WTC11 (cell line): ENCODE measurements at regions not wholly inside any gene's neighbourhood (a gene's known extent, or its start where the extent isn't known, plus 50 kb on each side); places are given as distances from the start of the nearest gene placed in this dataset.

Source experiments
- ATAC-seq: fragments of 200-7000 bp; cut with Tn5 transposase; 2 replicates; pipeline ENCODE4 v1.10.0; 2021; ENCODE audit warnings: mild to moderate bottlenecking, moderate library complexity
- CTCF ChIA-PET: fragments of 300-600 bp; sonication (Branson Sonifier 250); formaldehyde crosslinking; loops from one replicate; lab custom pipeline; 2021; ENCODE audit warnings: antibody characterized with exemption; lab: Charles Lee
- POLR2A ChIA-PET: fragments of 350-600 bp; sonication (Branson Sonifier 250); formaldehyde crosslinking; loops from one replicate; lab custom pipeline; 2021; ENCODE audit warnings: antibody characterized with exemption; lab: Charles Lee
- DNase-seq: peaks from one replicate; pipeline ENCODE4 v3.0.0; 2021; ENCODE audit warnings: low spot score
- H3K27ac Mint-ChIP-seq: 2 replicates; pipeline ENCODE4 v1.8.0; 2021; ENCODE audit warnings: mixed read lengths
- H3K27me3 Mint-ChIP-seq: 2 replicates; pipeline ENCODE4 v1.8.0; 2021; ENCODE audit warnings: low read depth, mild to moderate bottlenecking, moderate library complexity, mixed read lengths
- H3K36me3 Mint-ChIP-seq: 2 replicates; pipeline ENCODE4 v1.8.0; 2021; ENCODE audit warnings: mixed read lengths
- H3K4me1 Mint-ChIP-seq: 2 replicates; pipeline ENCODE4 v1.8.0; 2022; ENCODE audit warnings: mixed read lengths
- H3K4me3 Mint-ChIP-seq: 2 replicates; pipeline ENCODE4 v1.8.0; 2021; ENCODE audit warnings: mild to moderate bottlenecking, moderate library complexity, mixed read lengths
- H3K9me3 Mint-ChIP-seq: 2 replicates; pipeline ENCODE4 v1.8.0; 2021; ENCODE audit warnings: mixed read lengths
- CDX4 ChIP-seq: fragments of 250-450 bp; sonication (Bioruptor Pico); IDR thresholded peaks from 2 replicates; pipeline ENCODE4 v1.9.0; 2021; ENCODE audit warnings: moderate library complexity, mild to moderate bottlenecking, inconsistent platforms, borderline replicate concordance
- FOXK1 ChIP-seq: sonication (generic); formaldehyde crosslinking; IDR thresholded peaks from 2 replicates; pipeline ENCODE4 v1.8.0; 2022; ENCODE audit warnings: mild to moderate bottlenecking, moderate library complexity, missing genetic modification reagents
- FOXP1 ChIP-seq: sonication (generic); formaldehyde crosslinking; IDR thresholded peaks from 2 replicates; pipeline ENCODE4 v1.8.0; 2022; ENCODE audit warnings: missing genetic modification reagents, mild to moderate bottlenecking, moderate library complexity, borderline replicate concordance
- GABPB1 ChIP-seq: sonication (generic); formaldehyde crosslinking; IDR thresholded peaks from 2 replicates; pipeline ENCODE4 v1.8.1; 2023; ENCODE audit warnings: mild to moderate bottlenecking, missing genetic modification reagents
- GTF2I ChIP-seq: fragments of 250-450 bp; sonication (Bioruptor Pico); conservative IDR thresholded peaks from 2 replicates; pipeline ENCODE4 v1.4.0; 2021; ENCODE audit warnings: mild to moderate bottlenecking
- KAT7 ChIP-seq: sonication (generic); formaldehyde crosslinking; IDR thresholded peaks from 2 replicates; pipeline ENCODE4 v1.8.1; 2023; ENCODE audit warnings: missing genetic modification reagents, mild to moderate bottlenecking, borderline replicate concordance
- NFATC4 ChIP-seq: fragments of 250-450 bp; sonication (Bioruptor Pico); IDR thresholded peaks from 2 replicates; pipeline ENCODE4 v1.9.0; 2021; ENCODE audit warnings: mild to moderate bottlenecking
- NFYB ChIP-seq: sonication (generic); formaldehyde crosslinking; conservative IDR thresholded peaks from 2 replicates; pipeline ENCODE4 v1.8.0; 2022; ENCODE audit warnings: low read depth, missing genetic modification reagents
- NR1H2 ChIP-seq: sonication (generic); formaldehyde crosslinking; IDR thresholded peaks from 2 replicates; pipeline ENCODE4 v1.9.0; 2021; ENCODE audit warnings: mild to moderate bottlenecking, moderate library complexity, missing genetic modification reagents
- NR2C2 ChIP-seq: sonication (generic); formaldehyde crosslinking; IDR thresholded peaks from 2 replicates; pipeline ENCODE4 v1.8.0; 2022; ENCODE audit warnings: mild to moderate bottlenecking, missing genetic modification reagents
- PRDM15 ChIP-seq: sonication (generic); formaldehyde crosslinking; IDR thresholded peaks from 2 replicates; pipeline ENCODE4 v1.8.0; 2022; ENCODE audit warnings: missing genetic modification reagents
- PREB ChIP-seq: sonication (generic); formaldehyde crosslinking; IDR thresholded peaks from 2 replicates; pipeline ENCODE4 v1.8.1; 2022; ENCODE audit warnings: mild to moderate bottlenecking, missing genetic modification reagents, moderate library complexity, borderline replicate concordance
- SOX15 ChIP-seq: fragments of 250-450 bp; sonication (Bioruptor Pico); IDR thresholded peaks from 2 replicates; pipeline ENCODE4 v1.9.0; 2021; ENCODE audit warnings: mild to moderate bottlenecking
- SP1 ChIP-seq: sonication (generic); formaldehyde crosslinking; conservative IDR thresholded peaks from 2 replicates; pipeline ENCODE4 v1.8.1; 2022; ENCODE audit warnings: missing genetic modification reagents
- ZNF138 ChIP-seq: sonication (generic); formaldehyde crosslinking; conservative IDR thresholded peaks from 2 replicates; pipeline ENCODE4 v1.8.1; 2022; ENCODE audit warnings: mild to moderate bottlenecking, moderate library complexity, missing genetic modification reagents
- ZNF263 ChIP-seq: sonication (generic); formaldehyde crosslinking; IDR thresholded peaks from 2 replicates; pipeline ENCODE4 v1.8.1; 2022; ENCODE audit warnings: low read depth, mild to moderate bottlenecking, moderate library complexity, missing genetic modification reagents
- ZNF423 ChIP-seq: fragments of 250-450 bp; sonication (Bioruptor Pico); IDR thresholded peaks from 2 replicates; pipeline ENCODE4 v2.1.2; 2022; ENCODE audit warnings: mild to moderate bottlenecking, moderate library complexity
- ZSCAN18 ChIP-seq: fragments of 250-450 bp; sonication (Bioruptor Pico); IDR thresholded peaks from 2 replicates; pipeline ENCODE4 v2.1.2; 2022; ENCODE audit warnings: mild to moderate bottlenecking, moderate library complexity
- TF ChIP-seq, protein P1 (sequence below): sonication (generic); formaldehyde crosslinking; IDR thresholded peaks from 2 replicates; pipeline ENCODE4 v1.8.1; 2022; ENCODE audit warnings: mild to moderate bottlenecking, moderate library complexity, missing genetic modification reagents
- TF ChIP-seq, protein P2 (sequence below): sonication (generic); formaldehyde crosslinking; IDR thresholded peaks from 2 replicates; pipeline ENCODE4 v1.8.0; 2022; ENCODE audit warnings: mild to moderate bottlenecking, missing genetic modification reagents

DNA sequence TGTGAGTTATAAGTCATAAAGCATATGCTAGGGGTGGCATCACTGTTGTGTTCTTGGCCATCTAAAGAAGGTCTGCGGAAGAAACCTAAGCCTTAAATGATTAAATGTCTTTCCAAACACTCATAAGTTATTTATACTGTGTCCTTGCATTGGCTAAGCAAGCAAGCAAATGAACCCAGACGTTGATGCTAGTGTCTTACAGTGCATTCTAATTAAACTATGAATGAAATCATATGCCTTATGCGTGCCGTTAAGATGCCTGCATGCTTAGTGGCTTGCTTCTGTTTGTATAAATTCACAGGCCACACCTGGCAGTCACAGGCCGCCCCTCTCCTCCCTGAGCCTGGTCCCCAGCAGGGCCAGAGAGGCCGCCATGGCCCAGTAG lies 49.9 kb downstream of the RIN2 start:
- H3K4me3 Mint-ChIP-seq: no peak overlapping the region
- TF ChIP-seq NR2C2 (CRISPR knock-in tag): no peak
- TF ChIP-seq ZNF423: no peak
- TF ChIP-seq PRDM15 (CRISPR knock-in tag): no peak
- no peak for TF ChIP-seq SP1 (CRISPR knock-in tag)
- no peak for TF ChIP-seq ZSCAN18
- no peak for TF ChIP-seq ZNF263 (CRISPR knock-in tag)
- no peak for TF ChIP-seq KAT7
- no peak for TF ChIP-seq GABPB1 (CRISPR knock-in tag)
- no peak for TF ChIP-seq SOX15 (CRISPR knock-in tag)
- TF ChIP-seq FOXP1 (CRISPR knock-in tag): no peak
- no peak for TF ChIP-seq CDX4 (CRISPR knock-in tag)
- no peak for TF ChIP-seq GTF2I (CRISPR knock-in tag)
- TF ChIP-seq NFATC4 (CRISPR knock-in tag): no peak
- no peak for TF ChIP-seq PREB (CRISPR knock-in tag)
- TF ChIP-seq NR1H2 (CRISPR knock-in tag): no peak
- TF ChIP-seq, protein P1, sequence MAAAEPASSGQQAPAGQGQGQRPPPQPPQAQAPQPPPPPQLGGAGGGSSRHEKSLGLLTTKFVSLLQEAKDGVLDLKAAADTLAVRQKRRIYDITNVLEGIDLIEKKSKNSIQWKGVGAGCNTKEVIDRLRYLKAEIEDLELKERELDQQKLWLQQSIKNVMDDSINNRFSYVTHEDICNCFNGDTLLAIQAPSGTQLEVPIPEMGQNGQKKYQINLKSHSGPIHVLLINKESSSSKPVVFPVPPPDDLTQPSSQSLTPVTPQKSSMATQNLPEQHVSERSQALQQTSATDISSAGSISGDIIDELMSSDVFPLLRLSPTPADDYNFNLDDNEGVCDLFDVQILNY: no peak
- no peak for TF ChIP-seq ZNF138 (CRISPR knock-in tag)
- TF ChIP-seq NFYB (CRISPR knock-in tag): no peak
- TF ChIP-seq, protein P2, sequence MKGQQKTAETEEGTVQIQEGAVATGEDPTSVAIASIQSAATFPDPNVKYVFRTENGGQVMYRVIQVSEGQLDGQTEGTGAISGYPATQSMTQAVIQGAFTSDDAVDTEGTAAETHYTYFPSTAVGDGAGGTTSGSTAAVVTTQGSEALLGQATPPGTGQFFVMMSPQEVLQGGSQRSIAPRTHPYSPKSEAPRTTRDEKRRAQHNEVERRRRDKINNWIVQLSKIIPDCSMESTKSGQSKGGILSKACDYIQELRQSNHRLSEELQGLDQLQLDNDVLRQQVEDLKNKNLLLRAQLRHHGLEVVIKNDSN (CRISPR knock-in tag): no peak
- TF ChIP-seq FOXK1: no peak
- H3K9me3 Mint-ChIP-seq: peaks cover 6% of the 10 kb centered on the region
- H3K4me1 Mint-ChIP-seq: no peaks in the 10 kb centered on the region
- no peaks in the 10 kb centered on the region for H3K27me3 Mint-ChIP-seq
- no peak overlapping the region for H3K27ac Mint-ChIP-seq
- ChIA-PET POLR2A (no interaction called here), CTCF (interaction anchor here (1.3 kb wide), 1 partner anchor 19 kb away, joined by 4 read pairs; no protein-coding TSS in a partner anchor)
- DNase-seq (no peak), ATAC-seq (no peak)
- no peaks in the 10 kb centered on the region for H3K36me3 Mint-ChIP-seq
